Neutrophil (primary cell): ENCODE measurements at regions not wholly inside any gene's neighbourhood (a gene's known extent, or its start where the extent isn't known, plus 50 kb on each side); places are given as distances from the start of the nearest gene placed in this dataset.

Experiments
- H3K27ac ChIP-seq: fragments of 200-600 bp; sonication (generic); 2 replicates; pipeline ENCODE4 v1.5.1; 2016; ENCODE audit warnings: mild to moderate bottlenecking, moderate library complexity
- H3K27me3 ChIP-seq: fragments of 200-600 bp; sonication (generic); 2 replicates; pipeline ENCODE4 v1.6.0; 2016; ENCODE audit warnings: mild to moderate bottlenecking
- H3K36me3 ChIP-seq: fragments of 200-600 bp; sonication (generic); 2 replicates; pipeline ENCODE4 v1.5.1; 2017
- H3K4me1 ChIP-seq, 2 experiments: fragments of 200-600 bp in 1 of 2; sonication (generic) in 1 of 2; 1 replicate in 1 of 2; 2 replicates in 1 of 2; pipeline versions ENCODE4 v1.5.1 to v1.6.1; 2013 to 2016; ENCODE audit warnings: low read depth in 1 of 2, low read length in 1 of 2, mild to moderate bottlenecking in 1 of 2, moderate library complexity in 1 of 2; ENCODE audit not compliant: control insufficient read depth in 1 of 2, insufficient read depth in 1 of 2
- H3K4me3 ChIP-seq, 2 experiments: fragments of 200-600 bp in 1 of 2; sonication (generic) in 1 of 2; 1 replicate in 1 of 2; 2 replicates in 1 of 2; pipeline ENCODE4 v1.5.1; 2013 to 2016; ENCODE audit warnings: low read depth in 1 of 2, low read length in 1 of 2, mild to moderate bottlenecking in 1 of 2, moderate library complexity in 1 of 2
- H3K9me3 ChIP-seq: fragments of 200-600 bp; sonication (generic); 2 replicates; pipeline ENCODE4 v1.5.1; 2016
- TF ChIP-seq, protein P1 (sequence below): fragments of 200-600 bp; sonication (generic); IDR thresholded peaks from 2 replicates; pipeline ENCODE4 v1.5.1; 2016; ENCODE audit warnings: antibody characterized with exemption

DNA sequence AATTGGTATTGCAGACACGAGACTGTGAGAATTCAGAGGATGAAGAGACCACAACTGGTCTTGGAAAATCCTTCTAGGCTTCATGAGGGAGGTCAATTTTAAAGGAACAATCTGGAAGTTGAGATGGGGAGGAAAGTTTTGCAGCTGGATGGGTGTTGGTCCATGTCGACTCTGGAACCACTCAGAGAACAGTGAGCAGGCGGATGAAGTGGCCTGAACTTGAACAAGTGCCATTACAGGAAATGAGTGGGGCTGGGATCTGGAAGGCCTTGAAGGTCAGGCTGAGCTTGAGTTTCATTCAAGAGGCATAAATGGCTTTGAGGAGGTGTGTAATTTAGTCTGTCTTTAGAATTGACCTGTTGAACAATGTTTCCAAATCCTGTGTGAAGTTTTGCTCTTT, 140.9 kb downstream of the GALC start:
- no peaks in the 10 kb centered on the region for H3K27me3 ChIP-seq
- H3K36me3 ChIP-seq, result no peaks in the 10 kb centered on the region
- H3K4me1 ChIP-seq, result no peaks in the 10 kb centered on the region
- H3K4me3 ChIP-seq, result no peak overlapping the region
- TF ChIP-seq, protein P1, sequence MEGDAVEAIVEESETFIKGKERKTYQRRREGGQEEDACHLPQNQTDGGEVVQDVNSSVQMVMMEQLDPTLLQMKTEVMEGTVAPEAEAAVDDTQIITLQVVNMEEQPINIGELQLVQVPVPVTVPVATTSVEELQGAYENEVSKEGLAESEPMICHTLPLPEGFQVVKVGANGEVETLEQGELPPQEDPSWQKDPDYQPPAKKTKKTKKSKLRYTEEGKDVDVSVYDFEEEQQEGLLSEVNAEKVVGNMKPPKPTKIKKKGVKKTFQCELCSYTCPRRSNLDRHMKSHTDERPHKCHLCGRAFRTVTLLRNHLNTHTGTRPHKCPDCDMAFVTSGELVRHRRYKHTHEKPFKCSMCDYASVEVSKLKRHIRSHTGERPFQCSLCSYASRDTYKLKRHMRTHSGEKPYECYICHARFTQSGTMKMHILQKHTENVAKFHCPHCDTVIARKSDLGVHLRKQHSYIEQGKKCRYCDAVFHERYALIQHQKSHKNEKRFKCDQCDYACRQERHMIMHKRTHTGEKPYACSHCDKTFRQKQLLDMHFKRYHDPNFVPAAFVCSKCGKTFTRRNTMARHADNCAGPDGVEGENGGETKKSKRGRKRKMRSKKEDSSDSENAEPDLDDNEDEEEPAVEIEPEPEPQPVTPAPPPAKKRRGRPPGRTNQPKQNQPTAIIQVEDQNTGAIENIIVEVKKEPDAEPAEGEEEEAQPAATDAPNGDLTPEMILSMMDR, result no peak
- no peak overlapping the region for H3K27ac ChIP-seq
- H3K9me3 ChIP-seq, result no peaks in the 10 kb centered on the region

DNA sequence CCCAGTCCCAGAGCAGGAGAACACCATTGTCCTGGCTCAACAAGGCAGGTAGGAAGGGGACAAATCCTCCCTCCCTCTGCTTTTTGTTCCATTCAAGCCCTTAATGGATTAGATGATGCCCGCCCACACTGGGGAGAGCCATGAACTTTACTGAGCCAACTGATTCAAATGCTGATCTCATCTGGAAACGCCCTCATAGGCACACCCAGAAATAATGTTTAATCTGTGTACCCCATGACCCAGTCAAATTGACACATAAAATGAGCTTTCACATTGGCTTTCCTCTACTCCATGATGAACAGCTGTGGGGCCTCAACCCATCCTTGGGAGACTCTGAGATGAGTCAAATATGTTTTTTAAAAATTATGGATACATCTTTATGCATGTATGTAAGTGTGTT, 141.8 kb downstream of the GALC start:
- TF ChIP-seq, protein P1, result no peak
- Histone ChIP-seq H3K4me3 (no peak overlapping the region), H3K4me1 (no peaks in the 10 kb centered on the region), H3K9me3 (no peaks in the 10 kb centered on the region), H3K27ac (no peak overlapping the region), H3K36me3 (no peaks in the 10 kb centered on the region), H3K27me3 (no peaks in the 10 kb centered on the region)

DNA sequence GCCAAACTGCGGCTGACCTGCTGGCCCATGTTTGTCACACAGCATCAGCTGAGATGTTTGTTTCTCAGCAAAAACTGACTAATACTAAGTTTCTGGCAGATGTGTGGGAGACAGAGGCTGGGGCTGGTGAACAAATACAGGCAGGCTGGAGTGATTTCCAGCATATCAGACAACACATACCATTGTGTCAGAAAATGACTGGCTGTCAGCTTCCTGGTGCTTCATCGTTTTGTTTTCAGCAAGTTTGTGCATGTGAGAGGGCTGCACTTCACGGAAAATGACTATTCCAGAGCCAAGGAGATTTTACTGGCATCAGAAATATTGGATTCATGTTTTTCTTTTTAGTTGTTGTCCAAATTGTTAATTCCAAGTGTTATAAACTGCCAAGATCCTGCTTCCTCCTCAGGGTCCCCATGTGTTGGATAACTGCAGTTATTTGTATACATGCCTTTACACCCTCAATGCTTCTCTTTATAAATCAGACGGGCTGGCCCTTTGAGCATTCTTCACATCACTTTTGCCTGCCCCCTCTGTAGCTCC, 145.7 kb downstream of the GALC start:
- Histone ChIP-seq H3K4me1 (no peaks in the 10 kb centered on the region), H3K4me3 (no peak overlapping the region), H3K36me3 (no peaks in the 10 kb centered on the region), H3K27me3 (no peaks in the 10 kb centered on the region), H3K27ac (no peak overlapping the region), H3K9me3 (no peaks in the 10 kb centered on the region)
- TF ChIP-seq, protein P1, result no peak

DNA sequence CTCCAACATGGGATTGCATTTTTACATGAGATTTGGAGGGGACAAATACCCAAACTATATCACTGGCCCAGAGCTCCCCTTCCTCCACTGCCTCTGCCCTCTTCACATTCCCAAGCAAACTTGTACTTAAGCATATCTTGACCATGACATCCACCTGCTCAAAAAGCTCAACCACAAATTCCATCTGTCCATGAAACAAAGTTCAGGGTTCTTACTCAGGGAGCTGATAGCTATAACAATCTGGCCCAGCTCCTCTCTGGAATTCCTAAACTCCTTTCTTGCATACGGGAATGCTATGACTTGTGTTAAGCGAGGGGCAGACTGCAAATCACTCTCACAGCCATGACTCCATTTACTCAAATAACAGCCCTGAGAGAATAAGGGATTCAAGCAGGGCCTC, 152.1 kb downstream of the GALC start:
- H3K9me3 ChIP-seq, result no peaks in the 10 kb centered on the region
- no peak overlapping the region for H3K27ac ChIP-seq
- H3K27me3 ChIP-seq, result no peaks in the 10 kb centered on the region
- H3K4me3 ChIP-seq, result no peak overlapping the region
- H3K36me3 ChIP-seq, result no peaks in the 10 kb centered on the region
- H3K4me1 ChIP-seq, result no peaks in the 10 kb centered on the region
- TF ChIP-seq, protein P1, result no peak

DNA sequence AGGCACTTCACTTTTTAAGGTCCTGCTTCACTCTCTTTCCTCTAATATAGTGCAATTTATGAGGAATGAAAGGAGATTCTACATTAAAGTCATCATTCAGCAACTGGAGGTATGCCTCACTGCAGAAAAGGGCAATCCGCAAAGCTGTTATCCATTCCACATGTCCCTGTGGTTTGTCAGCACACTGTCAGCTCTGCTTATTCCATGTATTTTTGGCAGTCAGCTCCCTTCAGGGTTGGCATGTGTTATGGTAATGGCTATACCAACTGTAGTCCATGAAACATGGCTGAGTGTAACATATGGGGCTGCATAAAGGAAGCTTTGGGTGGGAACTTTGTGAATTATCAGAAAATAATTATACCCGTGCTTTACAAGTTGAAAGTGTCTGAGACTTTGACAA, 154.1 kb downstream of the GALC start:
- H3K9me3 ChIP-seq, result no peaks in the 10 kb centered on the region
- no peak overlapping the region for H3K4me3 ChIP-seq
- no peaks in the 10 kb centered on the region for H3K4me1 ChIP-seq
- H3K27me3 ChIP-seq, result no peaks in the 10 kb centered on the region
- H3K27ac ChIP-seq, result no peak overlapping the region
- TF ChIP-seq, protein P1, result no peak
- H3K36me3 ChIP-seq, result no peaks in the 10 kb centered on the region

DNA sequence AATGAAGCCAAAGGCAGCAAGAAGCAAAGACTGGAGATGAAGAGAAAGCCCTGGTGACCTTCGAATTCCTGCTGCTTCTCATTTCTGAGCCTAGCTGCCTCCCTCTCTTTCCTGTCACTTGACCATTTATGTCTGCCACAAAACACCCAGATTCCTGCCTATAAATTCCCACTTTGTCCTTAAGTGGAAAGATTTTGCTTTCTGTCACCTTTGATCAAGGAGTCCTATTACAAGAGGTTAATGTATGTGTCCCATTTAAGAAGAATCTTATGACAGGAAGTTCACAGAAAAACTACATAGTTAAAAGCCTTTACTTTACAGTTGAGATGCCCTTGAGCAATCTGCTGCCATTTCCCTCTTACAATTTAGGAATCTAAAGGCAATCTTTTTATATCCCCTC, 155.7 kb downstream of the GALC start:
- TF ChIP-seq, protein P1, result no peak
- H3K4me1 ChIP-seq, result no peaks in the 10 kb centered on the region
- H3K27ac ChIP-seq, result no peak overlapping the region
- H3K36me3 ChIP-seq, result no peaks in the 10 kb centered on the region
- H3K4me3 ChIP-seq, result no peak overlapping the region
- H3K9me3 ChIP-seq, result no peaks in the 10 kb centered on the region
- H3K27me3 ChIP-seq, result no peaks in the 10 kb centered on the region
